DND-41 (cell line): ENCODE measurements at regions not wholly inside any gene's neighbourhood (a gene's known extent, or its start where the extent isn't known, plus 50 kb on each side); places are given as distances from the start of the nearest gene placed in this dataset.

Experiments
- ATAC-seq: fragments of 200-7000 bp; cut with Tn5 transposase; 3 replicates; pipeline ENCODE4 v1.9.1; 2021; ENCODE audit warnings: low read depth; ENCODE audit not compliant: insufficient read depth
- DNase-seq: peaks from one replicate; pipeline ENCODE4 v3.0.0-alpha.2; 2020
- H2AFZ ChIP-seq: 2 replicates; pipeline ENCODE4 v1.6.0; 2012; ENCODE audit warnings: low read depth, low read length
- H3K27ac ChIP-seq: 2 replicates; pipeline ENCODE4 v1.5.1; 2012; ENCODE audit warnings: low read length, inconsistent platforms
- H3K27me3 ChIP-seq: fragments of 200-600 bp; sonication (generic); 2 replicates; pipeline ENCODE4 v1.6.0; 2012; ENCODE audit warnings: low read length, mild to moderate bottlenecking, inconsistent platforms; ENCODE audit not compliant: insufficient read depth, poor library complexity
- H3K36me3 ChIP-seq: 2 replicates; pipeline ENCODE4 v1.5.1; 2012; ENCODE audit warnings: low read length, inconsistent platforms; ENCODE audit not compliant: insufficient read depth
- H3K4me1 ChIP-seq: 2 replicates; pipeline ENCODE4 v1.5.1; 2012; ENCODE audit warnings: mild to moderate bottlenecking, low read length; ENCODE audit not compliant: insufficient read depth
- H3K4me2 ChIP-seq: 2 replicates; pipeline ENCODE4 v1.6.0; 2012; ENCODE audit warnings: mild to moderate bottlenecking, moderate library complexity, low read length, inconsistent platforms; ENCODE audit not compliant: insufficient read depth
- H3K4me3 ChIP-seq, 2 experiments: fragments of 200-600 bp in 1 of 2; shearing (Covaris generic) in 1 of 2; 2 replicates each; pipeline ENCODE4 v1.5.1; 2012 to 2016; ENCODE audit warnings: inconsistent platforms in 2 of 2, low read length in 2 of 2, mild to moderate bottlenecking in 2 of 2, low read depth in 1 of 2, moderate library complexity in 1 of 2
- H3K79me2 ChIP-seq: 2 replicates; pipeline ENCODE4 v1.6.0; 2012; ENCODE audit warnings: low read length, inconsistent platforms; ENCODE audit not compliant: insufficient read depth
- H3K9ac ChIP-seq: 2 replicates; pipeline ENCODE4 v1.6.0; 2012; ENCODE audit warnings: low read depth, mild to moderate bottlenecking, inconsistent platforms, low read length, moderate library complexity
- H3K9me3 ChIP-seq: 2 replicates; pipeline ENCODE4 v1.5.1; 2012; ENCODE audit warnings: low read length, moderate library complexity, mild to moderate bottlenecking, inconsistent platforms; ENCODE audit not compliant: insufficient read depth, severe bottlenecking
- H4K20me1 ChIP-seq: 2 replicates; pipeline ENCODE4 v1.6.0; 2012; ENCODE audit warnings: low read length; ENCODE audit not compliant: insufficient read depth
- EZH2 ChIP-seq: IDR thresholded peaks from 3 replicates; pipeline ENCODE4 v1.6.1; 2012; ENCODE audit warnings: borderline replicate concordance, low read depth, mild to moderate bottlenecking, moderate library complexity, low read length, inconsistent platforms; ENCODE audit not compliant: severe bottlenecking
- TF ChIP-seq, protein P1 (sequence below): IDR thresholded peaks from 2 replicates; pipeline ENCODE4 v1.5.1; 2012; ENCODE audit warnings: borderline replicate concordance, low read length, moderate library complexity, mild to moderate bottlenecking; ENCODE audit not compliant: poor library complexity, severe bottlenecking; ENCODE audit errors: extremely low read depth

- Histone ChIP-seq H3K36me3 (no peaks in the 10 kb centered on the region), H3K4me1 (no peaks in the 10 kb centered on the region), H3K27me3 (no peaks in the 10 kb centered on the region), H4K20me1 (no peaks in the 10 kb centered on the region), H3K9ac (no peak overlapping the region), H2AFZ (no peak overlapping the region), H3K4me2 (no peak overlapping the region), H3K9me3 (no peaks in the 10 kb centered on the region), H3K27ac (no peak overlapping the region), H3K4me3 (no peak overlapping the region), H3K79me2 (no peaks in the 10 kb centered on the region)
- ATAC-seq, result no peak
- no peak for TF ChIP-seq EZH2
- TF ChIP-seq, protein P1, sequence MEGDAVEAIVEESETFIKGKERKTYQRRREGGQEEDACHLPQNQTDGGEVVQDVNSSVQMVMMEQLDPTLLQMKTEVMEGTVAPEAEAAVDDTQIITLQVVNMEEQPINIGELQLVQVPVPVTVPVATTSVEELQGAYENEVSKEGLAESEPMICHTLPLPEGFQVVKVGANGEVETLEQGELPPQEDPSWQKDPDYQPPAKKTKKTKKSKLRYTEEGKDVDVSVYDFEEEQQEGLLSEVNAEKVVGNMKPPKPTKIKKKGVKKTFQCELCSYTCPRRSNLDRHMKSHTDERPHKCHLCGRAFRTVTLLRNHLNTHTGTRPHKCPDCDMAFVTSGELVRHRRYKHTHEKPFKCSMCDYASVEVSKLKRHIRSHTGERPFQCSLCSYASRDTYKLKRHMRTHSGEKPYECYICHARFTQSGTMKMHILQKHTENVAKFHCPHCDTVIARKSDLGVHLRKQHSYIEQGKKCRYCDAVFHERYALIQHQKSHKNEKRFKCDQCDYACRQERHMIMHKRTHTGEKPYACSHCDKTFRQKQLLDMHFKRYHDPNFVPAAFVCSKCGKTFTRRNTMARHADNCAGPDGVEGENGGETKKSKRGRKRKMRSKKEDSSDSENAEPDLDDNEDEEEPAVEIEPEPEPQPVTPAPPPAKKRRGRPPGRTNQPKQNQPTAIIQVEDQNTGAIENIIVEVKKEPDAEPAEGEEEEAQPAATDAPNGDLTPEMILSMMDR, result no peak
- DNase-seq, result no peak
Measured at GRCh38 chr7:81331061-81332018, 412.5 kb upstream of the SEMA3C start.

GRCh38 chr7:81330108-81330507 is 411.3 kb upstream of the SEMA3C start:
- no peaks in the 10 kb centered on the region for H4K20me1 ChIP-seq
- no peaks in the 10 kb centered on the region for H3K27me3 ChIP-seq
- H3K4me2 ChIP-seq, result no peak overlapping the region
- no peaks in the 10 kb centered on the region for H3K79me2 ChIP-seq
- no peak overlapping the region for H3K27ac ChIP-seq
- TF ChIP-seq EZH2, result no peak
- TF ChIP-seq, protein P1, result no peak
- H3K4me3 ChIP-seq, result no peak overlapping the region
- ATAC-seq, result no peak
- H3K9me3 ChIP-seq, result no peaks in the 10 kb centered on the region
- H3K9ac ChIP-seq, result no peak overlapping the region
- no peak for DNase-seq
- H3K4me1 ChIP-seq, result no peaks in the 10 kb centered on the region
- no peaks in the 10 kb centered on the region for H3K36me3 ChIP-seq
- H2AFZ ChIP-seq, result no peak overlapping the region

DNA sequence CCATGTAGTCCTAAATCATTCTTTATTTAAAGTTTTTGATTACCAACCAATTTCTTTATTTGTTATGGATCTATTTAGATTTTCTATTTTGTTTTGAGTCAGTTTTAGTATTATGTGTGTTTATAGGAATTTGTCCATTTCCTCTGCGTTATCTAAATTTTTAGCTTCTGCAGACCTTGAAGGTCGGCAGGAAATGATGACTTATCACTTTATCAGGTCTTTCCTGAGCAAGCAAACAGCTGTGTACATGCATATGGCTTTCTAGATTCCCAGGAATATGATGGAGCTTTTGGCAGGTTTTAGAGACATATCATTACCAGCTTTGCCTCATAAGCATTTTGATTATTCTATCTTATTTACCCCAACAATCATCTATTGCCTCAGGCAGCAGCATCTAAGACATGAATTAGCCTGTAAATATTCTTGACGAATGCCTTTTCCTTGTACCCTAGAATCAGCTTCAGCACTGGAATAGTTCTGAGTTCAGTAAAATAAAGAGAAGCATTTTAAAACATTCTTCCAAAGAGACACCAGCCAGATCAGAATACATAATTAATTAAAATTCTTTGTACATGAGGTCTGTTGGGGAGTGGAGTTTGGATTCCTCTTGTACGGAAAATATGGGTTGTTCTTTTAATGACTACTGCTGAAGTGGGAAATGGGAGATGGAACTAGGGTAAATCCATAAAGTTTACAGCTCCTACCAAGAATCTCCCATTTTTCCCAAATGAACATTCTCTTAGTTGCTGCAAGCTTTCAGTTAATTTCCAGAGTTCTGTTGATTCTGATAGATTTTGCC is 408.8 kb upstream of the SEMA3C start:
- no peaks in the 10 kb centered on the region for H3K79me2 ChIP-seq
- H3K9ac ChIP-seq, result no peak overlapping the region
- H4K20me1 ChIP-seq, result no peaks in the 10 kb centered on the region
- H3K36me3 ChIP-seq, result no peaks in the 10 kb centered on the region
- H3K4me1 ChIP-seq, result no peaks in the 10 kb centered on the region
- no peaks in the 10 kb centered on the region for H3K27me3 ChIP-seq
- DNase-seq (no peak), ATAC-seq (no peak)
- H3K4me3 ChIP-seq, result no peak overlapping the region
- TF ChIP-seq, protein P1, result no peak
- TF ChIP-seq EZH2, result no peak
- H3K9me3 ChIP-seq, result no peaks in the 10 kb centered on the region
- no peak overlapping the region for H3K4me2 ChIP-seq
- no peak overlapping the region for H3K27ac ChIP-seq
- no peak overlapping the region for H2AFZ ChIP-seq
